Loucy (cell line): ENCODE measurements at regions not wholly inside any gene's neighbourhood (a gene's known extent, or its start where the extent isn't known, plus 50 kb on each side); places are given as distances from the start of the nearest gene placed in this dataset.

Source experiments
- H2AFZ ChIP-seq: fragments of 200-600 bp; sonication (generic); 2 replicates; pipeline ENCODE4 v1.6.0; 2016; ENCODE audit warnings: antibody characterized with exemption, mild to moderate bottlenecking, low read length, moderate library complexity
- H3F3A ChIP-seq: fragments of 200-600 bp; 2 replicates; pipeline ENCODE4 v1.6.0; 2016; ENCODE audit warnings: antibody characterized with exemption, low read depth, mild to moderate bottlenecking
- H3K27me3 ChIP-seq: fragments of 200-600 bp; sonication (generic); 2 replicates; pipeline ENCODE4 v1.6.1; 2014; ENCODE audit warnings: low read length, mild to moderate bottlenecking; ENCODE audit not compliant: insufficient read depth, poor library complexity, severe bottlenecking
- H3K36me3 ChIP-seq: fragments of 200-600 bp; sonication (generic); 2 replicates; pipeline ENCODE4 v1.6.1; 2016; ENCODE audit warnings: low read length; ENCODE audit not compliant: insufficient read depth
- H3K4me1 ChIP-seq: fragments of 200-600 bp; sonication (generic); 2 replicates; pipeline ENCODE4 v1.5.1; 2014; ENCODE audit warnings: low read length, mild to moderate bottlenecking; ENCODE audit not compliant: insufficient read depth, poor library complexity, severe bottlenecking
- H3K4me2 ChIP-seq: fragments of 200-600 bp; sonication (generic); 2 replicates; pipeline ENCODE4 v1.6.0; 2014; ENCODE audit warnings: antibody characterized with exemption, low read length, low read depth, mild to moderate bottlenecking; ENCODE audit not compliant: poor library complexity, severe bottlenecking
- H3K4me3 ChIP-seq: fragments of 200-600 bp; sonication (generic); 2 replicates; pipeline ENCODE4 v1.5.1; 2014; ENCODE audit warnings: low read length, mild to moderate bottlenecking, mixed read lengths; ENCODE audit not compliant: poor library complexity, severe bottlenecking
- H3K79me2 ChIP-seq: fragments of 200-600 bp; sonication (generic); 2 replicates; pipeline ENCODE4 v1.6.1; 2014; ENCODE audit warnings: low read length; ENCODE audit not compliant: insufficient read depth
- H3K9ac ChIP-seq: fragments of 200-600 bp; sonication (generic); 2 replicates; pipeline ENCODE4 v1.6.0; 2014; ENCODE audit warnings: mild to moderate bottlenecking, low read depth, low read length, moderate library complexity; ENCODE audit not compliant: poor library complexity, severe bottlenecking
- H3K9me2 ChIP-seq: fragments of 200-600 bp; sonication (generic); replicated peaks from 2 replicates; pipeline ENCODE4 v1.6.1; 2016; ENCODE audit warnings: low read depth, low read length, mixed read lengths
- H3K9me3 ChIP-seq: fragments of 200-600 bp; sonication (generic); 2 replicates; pipeline ENCODE4 v1.6.1; 2014; ENCODE audit warnings: mild to moderate bottlenecking, antibody characterized with exemption, low read length, low read depth; ENCODE audit not compliant: insufficient read depth
- H4K20me1 ChIP-seq: fragments of 200-600 bp; sonication (generic); 2 replicates; pipeline ENCODE4 v1.6.0; 2014; ENCODE audit warnings: antibody characterized with exemption, low read length, mild to moderate bottlenecking; ENCODE audit not compliant: insufficient read depth, poor library complexity, severe bottlenecking
- CTCF ChIP-seq: fragments of 200-600 bp; sonication (generic); conservative IDR thresholded peaks from 2 replicates; pipeline ENCODE4 v1.5.1; 2014; ENCODE audit warnings: mild to moderate bottlenecking, antibody characterized with exemption, low read length
- EZH2phosphoT487 ChIP-seq: fragments of 200-600 bp; IDR thresholded peaks from 2 replicates; pipeline ENCODE4 v1.6.1; 2018; ENCODE audit warnings: antibody characterized with exemption, mild to moderate bottlenecking, moderate library complexity, borderline replicate concordance

GRCh38 chr9:126024581-126025230, 277.5 kb downstream of the PBX3 start:
- no peaks in the 10 kb centered on the region for H4K20me1 ChIP-seq
- H3K27me3 ChIP-seq: no peaks in the 10 kb centered on the region
- H3F3A ChIP-seq: no peaks in the 10 kb centered on the region
- no peak overlapping the region for H2AFZ ChIP-seq
- no peak overlapping the region for H3K9ac ChIP-seq
- no peak for TF ChIP-seq CTCF
- no peak for TF ChIP-seq EZH2phosphoT487
- H3K9me3 ChIP-seq: no peaks in the 10 kb centered on the region
- H3K36me3 ChIP-seq: no peaks in the 10 kb centered on the region
- H3K4me3 ChIP-seq: no peak overlapping the region
- no peaks in the 10 kb centered on the region for H3K79me2 ChIP-seq
- no peaks in the 10 kb centered on the region for H3K9me2 ChIP-seq
- H3K4me1 ChIP-seq: no peaks in the 10 kb centered on the region
- H3K4me2 ChIP-seq: no peak overlapping the region

- Histone ChIP-seq H3K4me3 (no peak overlapping the region), H3F3A (no peaks in the 10 kb centered on the region), H3K36me3 (no peaks in the 10 kb centered on the region), H2AFZ (no peak overlapping the region), H3K9ac (no peak overlapping the region), H4K20me1 (no peaks in the 10 kb centered on the region), H3K4me2 (no peak overlapping the region), H3K9me3 (no peaks in the 10 kb centered on the region), H3K79me2 (no peaks in the 10 kb centered on the region), H3K9me2 (no peaks in the 10 kb centered on the region), H3K27me3 (no peaks in the 10 kb centered on the region), H3K4me1 (no peaks in the 10 kb centered on the region)
- no peak for TF ChIP-seq EZH2phosphoT487
- no peak for TF ChIP-seq CTCF
Observed at GRCh38 chr9:126025991-126026390, 278.8 kb downstream of the PBX3 start.

GRCh38 chr9:126027566-126027965, 280.4 kb downstream of the PBX3 start:
- no peaks in the 10 kb centered on the region for H3K4me1 ChIP-seq
- no peaks in the 10 kb centered on the region for H3K79me2 ChIP-seq
- H3K4me3 ChIP-seq: no peak overlapping the region
- no peaks in the 10 kb centered on the region for H3K36me3 ChIP-seq
- H3F3A ChIP-seq: no peaks in the 10 kb centered on the region
- H2AFZ ChIP-seq: no peak overlapping the region
- H3K4me2 ChIP-seq: peak overlapping the region; percentile 44
- H3K9ac ChIP-seq: no peak overlapping the region
- H3K9me2 ChIP-seq: no peaks in the 10 kb centered on the region
- no peak for TF ChIP-seq CTCF
- no peak for TF ChIP-seq EZH2phosphoT487
- no peaks in the 10 kb centered on the region for H3K27me3 ChIP-seq
- no peaks in the 10 kb centered on the region for H3K9me3 ChIP-seq
- H4K20me1 ChIP-seq: no peaks in the 10 kb centered on the region
